ENCODE measurements at regions not wholly inside any gene's neighbourhood (a gene's known extent, or its start where the extent isn't known, plus 50 kb on each side); places are given as distances from the start of the nearest gene placed in this dataset.

DNA sequence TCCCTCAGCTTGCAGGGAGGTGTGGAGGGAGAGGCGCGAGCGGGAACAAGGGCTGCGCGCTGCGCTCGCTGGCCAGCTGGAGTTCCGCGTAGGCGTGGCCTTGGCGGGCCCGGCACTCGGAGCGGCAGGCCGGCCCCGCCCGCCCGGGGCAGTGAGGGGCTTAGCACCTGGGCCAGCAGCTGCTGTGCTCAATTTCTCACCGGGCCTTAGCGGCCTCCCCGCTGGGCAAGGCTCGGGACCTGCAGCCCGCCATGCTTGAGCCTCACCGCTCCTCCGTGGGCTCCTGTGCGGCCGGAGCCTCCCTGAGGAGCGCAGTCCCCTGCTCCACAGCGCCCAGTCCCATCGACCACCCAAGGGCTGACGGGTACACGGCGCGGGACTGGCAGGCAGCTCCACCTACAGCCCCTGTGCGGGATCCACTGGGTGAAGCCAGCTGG, 1516.4 kb downstream of the EFNA5 start:
- TF ChIP-seq ZNF23 (tag by site-specific recombination; IDR thresholded peaks at IDR 0.05; ENCODE audit: borderline replicate concordance) (no peak), ZNF423 (tag by site-specific recombination; IDR thresholded peaks at IDR 0.05) (no peak), ZFP3 (tag by site-specific recombination; IDR thresholded peaks at IDR 0.05; ENCODE audit: low read depth) (no peak), WT1 (tag by site-specific recombination; IDR thresholded peaks at IDR 0.05) (no peak), ZNF274 (IDR thresholded peaks at IDR 0.05; ENCODE audit: low read length) (no peak), ZNF274 (tag by site-specific recombination; IDR thresholded peaks at IDR 0.05; ENCODE audit: borderline replicate concordance) (no peak), SCRT1 (tag by site-specific recombination; IDR thresholded peaks at IDR 0.05; ENCODE audit: borderline replicate concordance) (no peak), ZNF221 (tag by site-specific recombination; IDR thresholded peaks at IDR 0.05; ENCODE audit: borderline replicate concordance) (no peak), ZNF324 (tag by site-specific recombination; IDR thresholded peaks at IDR 0.05) (no peak), ZBTB48 (tag by site-specific recombination; IDR thresholded peaks at IDR 0.05) (no peak), ZNF654 (tag by site-specific recombination; IDR thresholded peaks at IDR 0.05; ENCODE audit: low read depth) (no peak)
- TF ChIP-seq, protein P1, sequence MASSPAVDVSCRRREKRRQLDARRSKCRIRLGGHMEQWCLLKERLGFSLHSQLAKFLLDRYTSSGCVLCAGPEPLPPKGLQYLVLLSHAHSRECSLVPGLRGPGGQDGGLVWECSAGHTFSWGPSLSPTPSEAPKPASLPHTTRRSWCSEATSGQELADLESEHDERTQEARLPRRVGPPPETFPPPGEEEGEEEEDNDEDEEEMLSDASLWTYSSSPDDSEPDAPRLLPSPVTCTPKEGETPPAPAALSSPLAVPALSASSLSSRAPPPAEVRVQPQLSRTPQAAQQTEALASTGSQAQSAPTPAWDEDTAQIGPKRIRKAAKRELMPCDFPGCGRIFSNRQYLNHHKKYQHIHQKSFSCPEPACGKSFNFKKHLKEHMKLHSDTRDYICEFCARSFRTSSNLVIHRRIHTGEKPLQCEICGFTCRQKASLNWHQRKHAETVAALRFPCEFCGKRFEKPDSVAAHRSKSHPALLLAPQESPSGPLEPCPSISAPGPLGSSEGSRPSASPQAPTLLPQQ (tag by site-specific recombination; IDR thresholded peaks at IDR 0.05), result no peak
- TF ChIP-seq, protein P2, sequence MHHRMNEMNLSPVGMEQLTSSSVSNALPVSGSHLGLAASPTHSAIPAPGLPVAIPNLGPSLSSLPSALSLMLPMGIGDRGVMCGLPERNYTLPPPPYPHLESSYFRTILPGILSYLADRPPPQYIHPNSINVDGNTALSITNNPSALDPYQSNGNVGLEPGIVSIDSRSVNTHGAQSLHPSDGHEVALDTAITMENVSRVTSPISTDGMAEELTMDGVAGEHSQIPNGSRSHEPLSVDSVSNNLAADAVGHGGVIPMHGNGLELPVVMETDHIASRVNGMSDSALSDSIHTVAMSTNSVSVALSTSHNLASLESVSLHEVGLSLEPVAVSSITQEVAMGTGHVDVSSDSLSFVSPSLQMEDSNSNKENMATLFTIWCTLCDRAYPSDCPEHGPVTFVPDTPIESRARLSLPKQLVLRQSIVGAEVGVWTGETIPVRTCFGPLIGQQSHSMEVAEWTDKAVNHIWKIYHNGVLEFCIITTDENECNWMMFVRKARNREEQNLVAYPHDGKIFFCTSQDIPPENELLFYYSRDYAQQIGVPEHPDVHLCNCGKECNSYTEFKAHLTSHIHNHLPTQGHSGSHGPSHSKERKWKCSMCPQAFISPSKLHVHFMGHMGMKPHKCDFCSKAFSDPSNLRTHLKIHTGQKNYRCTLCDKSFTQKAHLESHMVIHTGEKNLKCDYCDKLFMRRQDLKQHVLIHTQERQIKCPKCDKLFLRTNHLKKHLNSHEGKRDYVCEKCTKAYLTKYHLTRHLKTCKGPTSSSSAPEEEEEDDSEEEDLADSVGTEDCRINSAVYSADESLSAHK (tag by site-specific recombination; IDR thresholded peaks at IDR 0.05), result no peak
- no peaks in the 10 kb centered on the region for H3K36me3 ChIP-seq (ENCODE audit: control insufficient read depth in 2 of 2, insufficient read depth in 1 of 2, low read length in 2 of 2)
- H3K4me3 ChIP-seq (ENCODE audit: low read depth, low read length), result no peak overlapping the region
- H3K9me3 ChIP-seq (ENCODE audit: control insufficient read depth, insufficient read depth, low read depth, low read length), result no peaks in the 10 kb centered on the region
- H3K4me1 ChIP-seq (ENCODE audit: control insufficient read depth, insufficient read depth, low read length), result no peaks in the 10 kb centered on the region
- no peak overlapping the region for H3K27ac ChIP-seq (ENCODE audit: extremely low read depth, low read depth, low read length)
- ChIA-PET POLR2A (no interaction called here), CTCF (no interaction called here)

DNA sequence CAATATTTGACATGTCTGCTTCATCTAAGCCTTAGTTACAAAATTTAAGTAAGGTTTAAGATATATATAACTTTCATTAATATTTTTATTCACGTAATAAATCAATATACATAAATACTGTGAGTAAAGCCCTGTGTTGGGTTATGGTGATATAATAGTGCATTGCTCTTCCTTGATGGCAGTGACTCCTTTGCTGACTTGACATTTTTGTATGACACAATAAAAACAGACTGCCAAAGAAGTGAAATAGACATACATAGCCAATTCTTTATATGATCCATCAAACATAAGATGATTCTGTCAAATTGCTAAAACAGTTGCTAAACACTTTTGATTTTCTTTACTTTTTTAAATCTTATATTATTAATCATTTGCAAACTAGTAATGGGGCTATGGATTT, 1518.2 kb downstream of the EFNA5 start:
- Histone ChIP-seq H3K27ac (ENCODE audit: extremely low read depth, low read depth, low read length) (no peak overlapping the region), H3K4me3 (ENCODE audit: low read depth, low read length) (no peak overlapping the region), H3K4me1 (ENCODE audit: control insufficient read depth, insufficient read depth, low read length) (no peaks in the 10 kb centered on the region), H3K9me3 (ENCODE audit: control insufficient read depth, insufficient read depth, low read depth, low read length) (no peaks in the 10 kb centered on the region), H3K36me3 (ENCODE audit: control insufficient read depth in 2 of 2, insufficient read depth in 1 of 2, low read length in 2 of 2) (no peaks in the 10 kb centered on the region)
- ChIA-PET CTCF (no interaction called here), POLR2A (no interaction called here)
- no peak for TF ChIP-seq ZNF521 (tag by site-specific recombination; IDR thresholded peaks at IDR 0.05)
- no peak for TF ChIP-seq SP7 (tag by site-specific recombination; IDR thresholded peaks at IDR 0.05)
- no peak for TF ChIP-seq ZNF843 (tag by site-specific recombination; IDR thresholded peaks at IDR 0.05)

GRCh38 chr5:106142116-106142515, 1528.6 kb downstream of the EFNA5 start:
- Histone ChIP-seq H3K36me3 (ENCODE audit: control insufficient read depth in 2 of 2, insufficient read depth in 1 of 2, low read length in 2 of 2) (no peaks in the 10 kb centered on the region), H3K4me1 (ENCODE audit: control insufficient read depth, insufficient read depth, low read length) (no peaks in the 10 kb centered on the region), H3K27ac (ENCODE audit: extremely low read depth, low read depth, low read length) (no peak overlapping the region), H3K4me3 (ENCODE audit: low read depth, low read length) (no peak overlapping the region), H3K9me3 (ENCODE audit: control insufficient read depth, insufficient read depth, low read depth, low read length) (no peaks in the 10 kb centered on the region)
- ChIA-PET POLR2A (no interaction called here), CTCF (no interaction called here)
- TF ChIP-seq ZNF19 (tag by site-specific recombination; IDR thresholded peaks at IDR 0.05; ENCODE audit: low read depth) (no peak), REPIN1 (tag by site-specific recombination; IDR thresholded peaks at IDR 0.05; ENCODE audit: low read depth) (no peak), ZNF146 (tag by site-specific recombination; IDR thresholded peaks at IDR 0.05) (no peak), ZNF624 (tag by site-specific recombination; IDR thresholded peaks at IDR 0.05) (no peak)
- TF ChIP-seq, protein P3, sequence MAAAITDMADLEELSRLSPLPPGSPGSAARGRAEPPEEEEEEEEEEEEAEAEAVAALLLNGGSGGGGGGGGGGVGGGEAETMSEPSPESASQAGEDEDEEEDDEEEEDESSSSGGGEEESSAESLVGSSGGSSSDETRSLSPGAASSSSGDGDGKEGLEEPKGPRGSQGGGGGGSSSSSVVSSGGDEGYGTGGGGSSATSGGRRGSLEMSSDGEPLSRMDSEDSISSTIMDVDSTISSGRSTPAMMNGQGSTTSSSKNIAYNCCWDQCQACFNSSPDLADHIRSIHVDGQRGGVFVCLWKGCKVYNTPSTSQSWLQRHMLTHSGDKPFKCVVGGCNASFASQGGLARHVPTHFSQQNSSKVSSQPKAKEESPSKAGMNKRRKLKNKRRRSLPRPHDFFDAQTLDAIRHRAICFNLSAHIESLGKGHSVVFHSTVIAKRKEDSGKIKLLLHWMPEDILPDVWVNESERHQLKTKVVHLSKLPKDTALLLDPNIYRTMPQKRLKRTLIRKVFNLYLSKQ (tag by site-specific recombination; IDR thresholded peaks at IDR 0.05; ENCODE audit: borderline replicate concordance), result no peak
- TF ChIP-seq, protein P4, sequence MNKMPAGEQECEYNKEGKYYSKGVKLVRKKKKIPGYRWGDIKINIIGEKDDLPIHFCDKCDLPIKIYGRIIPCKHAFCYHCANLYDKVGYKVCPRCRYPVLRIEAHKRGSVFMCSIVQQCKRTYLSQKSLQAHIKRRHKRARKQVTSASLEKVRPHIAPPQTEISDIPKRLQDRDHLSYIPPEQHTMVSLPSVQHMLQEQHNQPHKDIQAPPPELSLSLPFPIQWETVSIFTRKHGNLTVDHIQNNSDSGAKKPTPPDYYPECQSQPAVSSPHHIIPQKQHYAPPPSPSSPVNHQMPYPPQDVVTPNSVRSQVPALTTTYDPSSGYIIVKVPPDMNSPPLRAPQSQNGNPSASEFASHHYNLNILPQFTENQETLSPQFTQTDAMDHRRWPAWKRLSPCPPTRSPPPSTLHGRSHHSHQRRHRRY (tag by site-specific recombination; IDR thresholded peaks at IDR 0.05), result no peak

Data from HEK293 (cell line).